Ovary (tissue), 7 donors: ENCODE measurements at regions not wholly inside any gene's neighbourhood (a gene's known extent, or its start where the extent isn't known, plus 50 kb on each side); places are given as distances from the start of the nearest gene placed in this dataset.

ENCODE experiments used
- DNase-seq, 5 donors: peaks; one replicate each; pipeline ENCODE4 v3.0.0-alpha.2; 2019 to 2020
- H3K27ac ChIP-seq, 2 donors: fragments of 200-600 bp; one replicate each; pipeline versions ENCODE4 v1.5.1 to v1.8.0; 2019 to 2022
- H3K27me3 ChIP-seq: fragments of 200-600 bp; one replicate; pipeline ENCODE4 v1.8.0; 2022
- H3K36me3 ChIP-seq: fragments of 200-600 bp; sonication (generic); one replicate; pipeline ENCODE4 v1.5.1; 2019
- H3K4me1 ChIP-seq: one replicate; pipeline ENCODE4 v1.8.1; 2013; ENCODE audit warnings: mild to moderate bottlenecking, moderate library complexity; ENCODE audit not compliant: insufficient read depth
- H3K4me3 ChIP-seq: fragments of 200-600 bp; sonication (generic); one replicate; pipeline ENCODE4 v1.5.1; 2017
- H3K9me3 ChIP-seq, 2 donors: fragments of 200-600 bp in 1 of 2; sonication (generic) in 1 of 2; one replicate each; pipeline versions ENCODE4 v1.5.1 to v1.8.1; 2013 to 2019; ENCODE audit warnings: mild to moderate bottlenecking in 1 of 2, moderate library complexity in 1 of 2
- CTCF ChIP-seq, 3 donors: fragments of 450-650 bp in 2 of 3; fragments of 200-600 bp in 1 of 3; IDR thresholded peaks; one replicate each; pipeline versions ENCODE4 v1.5.1 to v1.8.0; 2016 to 2022; ENCODE audit warnings: antibody characterized with exemption in 3 of 3, mild to moderate bottlenecking in 1 of 3
- EP300 ChIP-seq: sonication (generic); formaldehyde crosslinking; IDR thresholded peaks from one replicate; pipeline ENCODE4 v1.6.1; 2017; ENCODE audit warnings: antibody characterized with exemption
- POLR2A ChIP-seq: fragments of 450-650 bp; IDR thresholded peaks from one replicate; pipeline ENCODE4 v1.6.1; 2017; ENCODE audit warnings: antibody characterized with exemption, mild to moderate bottlenecking, moderate library complexity
- WGBS, 3 donors: extraction: QIAGEN DNeasy Blood & Tissue Kit in 1 of 3; methylation state at CpG; one replicate each; pipeline versions ENCODE4 v1.1.5 to v1.1.7; 2013 to 2017; 5-methylcytosine and 5-hydroxymethylcytosine counted together
- intact Hi-C, 4 donors: fragments of 100-400 bp; cut with DNase I; formaldehyde crosslinking; loops; one replicate each; pipeline versions ENCODE4 v1.11.0 to v1.15.1; 2022 to 2023
- donor health status: DM: no; HTN: no; CAD: no; lungs with moderate emphysema.
- donor health status: DM: no; HTN: no; CAD: no.
- donor health status: Bipolar disorder and iron deficiency.
- donor health status: DM: no; HTN: no; CAD: no.
- donor health status: DM: yes; HTN: yes; CAD: no.

DNA sequence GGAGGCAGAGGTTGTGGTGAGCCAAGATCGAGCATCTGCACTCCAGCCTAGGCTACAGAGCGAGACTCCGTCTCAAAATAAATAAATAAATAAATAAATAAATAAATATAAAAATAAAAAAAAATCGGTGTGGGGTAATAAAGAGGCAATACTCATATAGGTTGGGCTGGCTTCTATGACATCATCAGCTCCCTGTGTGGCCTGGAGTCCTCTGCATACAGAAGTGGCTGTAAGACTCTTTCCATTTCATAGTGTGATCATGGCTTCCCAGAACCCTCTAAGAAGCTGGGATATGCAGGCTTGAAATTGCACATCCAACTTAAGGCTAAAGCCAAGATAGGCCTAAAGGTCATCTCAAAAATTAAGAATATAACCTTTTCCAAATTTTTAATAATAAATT is 101.6 kb downstream of the ZIC4 start:
- no peaks in the 10 kb centered on the region for H3K4me1 ChIP-seq
- TF ChIP-seq CTCF (IDR thresholded peaks at IDR 0.05) = no peak
- TF ChIP-seq EP300 = no peak
- no peak for TF ChIP-seq POLR2A
- no peak overlapping the region for H3K27ac ChIP-seq
- 89 to 96% (median 91%) methylated on average over 4 of the region's 4 CpGs for WGBS, 3 donors
- intact Hi-C loops = no loop called here
- no peak for DNase-seq
- H3K4me3 ChIP-seq = no peak overlapping the region
- H3K9me3 ChIP-seq = no peaks in the 10 kb centered on the region
- no peaks in the 10 kb centered on the region for H3K36me3 ChIP-seq
- no peaks in the 10 kb centered on the region for H3K27me3 ChIP-seq

- Histone ChIP-seq H3K4me3 (no peak overlapping the region), H3K36me3 (no peaks in the 10 kb centered on the region), H3K4me1 (no peaks in the 10 kb centered on the region), H3K9me3 (no peaks in the 10 kb centered on the region), H3K27ac (no peak overlapping the region), H3K27me3 (no peaks in the 10 kb centered on the region)
- DNase-seq = no peak
- intact Hi-C loops = no loop called here
- 47 to 61% (median 55%) methylated on average over 1 of the region's 1 CpG for WGBS, 3 donors
- TF ChIP-seq CTCF (IDR thresholded peaks at IDR 0.05) (no peak), EP300 (no peak), POLR2A (no peak)
These were observed 104.6 kb downstream of the ZIC4 start for GRCh38 chr3:147301781-147302180.

GRCh38 chr3:147299656-147300055 is 106.7 kb downstream of the ZIC4 start:
- TF ChIP-seq CTCF (IDR thresholded peaks at IDR 0.05) = no peak
- no peak for TF ChIP-seq EP300
- no peak for TF ChIP-seq POLR2A
- WGBS, 3 donors = 78 to 93% (median 89%) methylated on average over 2 of the region's 2 CpGs
- DNase-seq = no peak
- no peaks in the 10 kb centered on the region for H3K4me1 ChIP-seq
- H3K27me3 ChIP-seq = no peaks in the 10 kb centered on the region
- no peak overlapping the region for H3K27ac ChIP-seq
- intact Hi-C loops = no loop called here
- no peaks in the 10 kb centered on the region for H3K9me3 ChIP-seq
- H3K36me3 ChIP-seq = no peaks in the 10 kb centered on the region
- H3K4me3 ChIP-seq = no peak overlapping the region

DNA sequence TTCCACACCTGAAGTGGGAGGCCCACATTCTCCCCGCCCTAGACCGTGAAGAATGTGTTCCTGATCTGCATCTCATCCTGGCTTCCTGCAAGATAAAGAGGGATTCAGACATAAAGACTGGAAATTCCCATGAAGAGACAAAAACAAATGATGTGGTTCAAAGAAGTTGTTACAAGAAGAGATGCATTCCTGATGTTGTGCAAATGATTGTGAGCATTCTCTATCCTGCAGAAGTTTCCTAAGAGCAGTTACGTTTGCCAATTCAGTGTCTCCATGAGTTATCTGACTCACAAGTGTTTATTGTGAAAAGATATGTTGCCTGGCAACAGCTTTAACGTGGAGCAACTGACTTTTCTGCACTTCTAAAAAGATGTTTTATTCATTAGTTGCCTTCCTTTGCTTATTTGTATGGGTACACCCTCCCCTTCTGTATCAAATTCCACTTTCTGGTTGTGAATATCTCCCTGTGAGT is 107.8 kb downstream of the ZIC4 start:
- Histone ChIP-seq H3K36me3 (no peaks in the 10 kb centered on the region), H3K9me3 (no peaks in the 10 kb centered on the region), H3K27ac (no peak overlapping the region), H3K4me3 (no peak overlapping the region), H3K27me3 (no peaks in the 10 kb centered on the region), H3K4me1 (no peaks in the 10 kb centered on the region)
- intact Hi-C loops = no loop called here
- no peak for DNase-seq
- 2 to 5% (median 2%) methylated on average over 4 of the region's 4 CpGs for WGBS, 3 donors
- TF ChIP-seq POLR2A (no peak), CTCF (IDR thresholded peaks at IDR 0.05) (no peak), EP300 (no peak)
